ENCODE measurements at regions not wholly inside any gene's neighbourhood (a gene's known extent, or its start where the extent isn't known, plus 50 kb on each side); places are given as distances from the start of the nearest gene placed in this dataset.

GRCh38 chr3:84744130-84744529, 214.7 kb upstream of the CADM2 start:
- Mint-ChIP-seq H3K27me3 (no peaks in the 10 kb centered on the region), H3K9me3 (peaks cover 3% of the 10 kb centered on the region), H3K36me3 (ENCODE audit: low read depth) (no peaks in the 10 kb centered on the region), H3K27ac (no peak overlapping the region), H3K4me3 (no peak overlapping the region), H3K4me1 (ENCODE audit: low read depth) (no peaks in the 10 kb centered on the region)
- Histone ChIP-seq H3K36me3 (ENCODE audit: insufficient read depth, low read length) (no peaks in the 10 kb centered on the region), H3K9me3 (ENCODE audit: control insufficient read depth in 1 of 2, insufficient read depth in 1 of 2, low read length in 2 of 2) (peaks cover 4% of the 10 kb centered on the region in 2 experiments), H3K27me3 (ENCODE audit: control insufficient read depth in 1 of 2, insufficient read depth in 2 of 2, low read length in 2 of 2) (no peaks in the 10 kb centered on the region), H3K4me3 (ENCODE audit: low read length) (no peak overlapping the region), H3K4me1 (ENCODE audit: insufficient read depth, low read length) (no peaks in the 10 kb centered on the region), H3K27ac (ENCODE audit: low read depth in 1 of 2, low read length in 2 of 2) (no peak overlapping the region)
- ChIA-PET CTCF (interaction anchor here (0.6 kb wide), 2 partner anchors 313 to 782 kb away, joined by 3 read pairs; no protein-coding TSS in a partner anchor), POLR2A (no interaction called here)
- TF ChIP-seq, protein P1, sequence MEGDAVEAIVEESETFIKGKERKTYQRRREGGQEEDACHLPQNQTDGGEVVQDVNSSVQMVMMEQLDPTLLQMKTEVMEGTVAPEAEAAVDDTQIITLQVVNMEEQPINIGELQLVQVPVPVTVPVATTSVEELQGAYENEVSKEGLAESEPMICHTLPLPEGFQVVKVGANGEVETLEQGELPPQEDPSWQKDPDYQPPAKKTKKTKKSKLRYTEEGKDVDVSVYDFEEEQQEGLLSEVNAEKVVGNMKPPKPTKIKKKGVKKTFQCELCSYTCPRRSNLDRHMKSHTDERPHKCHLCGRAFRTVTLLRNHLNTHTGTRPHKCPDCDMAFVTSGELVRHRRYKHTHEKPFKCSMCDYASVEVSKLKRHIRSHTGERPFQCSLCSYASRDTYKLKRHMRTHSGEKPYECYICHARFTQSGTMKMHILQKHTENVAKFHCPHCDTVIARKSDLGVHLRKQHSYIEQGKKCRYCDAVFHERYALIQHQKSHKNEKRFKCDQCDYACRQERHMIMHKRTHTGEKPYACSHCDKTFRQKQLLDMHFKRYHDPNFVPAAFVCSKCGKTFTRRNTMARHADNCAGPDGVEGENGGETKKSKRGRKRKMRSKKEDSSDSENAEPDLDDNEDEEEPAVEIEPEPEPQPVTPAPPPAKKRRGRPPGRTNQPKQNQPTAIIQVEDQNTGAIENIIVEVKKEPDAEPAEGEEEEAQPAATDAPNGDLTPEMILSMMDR (IDR thresholded peaks at IDR 0.05) = no peak
- no peak for ATAC-seq (ENCODE audit: poor library complexity)
- intact Hi-C loops (cut with DNase I, micrococcal nuclease) = no loop called here
- DNase-seq = no peak

GRCh38 chr3:84755860-84756259, 202.9 kb upstream of the CADM2 start:
- no peak for DNase-seq
- no peaks in the 10 kb centered on the region for H3K36me3 Mint-ChIP-seq (ENCODE audit: low read depth)
- H3K27ac Mint-ChIP-seq = no peak overlapping the region
- TF ChIP-seq, protein P1 (IDR thresholded peaks at IDR 0.05) = no peak
- CTCF ChIA-PET = no interaction called here
- Histone ChIP-seq H3K9me3 (ENCODE audit: control insufficient read depth in 1 of 2, insufficient read depth in 1 of 2, low read length in 2 of 2) (peaks cover 12 to 29% of the 10 kb centered on the region in 2 experiments), H3K27ac (ENCODE audit: low read depth in 1 of 2, low read length in 2 of 2) (no peak overlapping the region), H3K4me1 (ENCODE audit: insufficient read depth, low read length) (no peaks in the 10 kb centered on the region), H3K27me3 (ENCODE audit: control insufficient read depth in 1 of 2, insufficient read depth in 2 of 2, low read length in 2 of 2) (no peaks in the 10 kb centered on the region), H3K4me3 (ENCODE audit: low read length) (no peak overlapping the region), H3K36me3 (ENCODE audit: insufficient read depth, low read length) (no peaks in the 10 kb centered on the region)
- intact Hi-C loops (cut with DNase I, micrococcal nuclease) = no loop called here
- no peaks in the 10 kb centered on the region for H3K4me1 Mint-ChIP-seq (ENCODE audit: low read depth)
- H3K27me3 Mint-ChIP-seq = no peaks in the 10 kb centered on the region
- no peak for ATAC-seq (ENCODE audit: poor library complexity)
- no peak overlapping the region for H3K4me3 Mint-ChIP-seq
- peaks cover 15% of the 10 kb centered on the region for H3K9me3 Mint-ChIP-seq
- POLR2A ChIA-PET = no interaction called here

DNA sequence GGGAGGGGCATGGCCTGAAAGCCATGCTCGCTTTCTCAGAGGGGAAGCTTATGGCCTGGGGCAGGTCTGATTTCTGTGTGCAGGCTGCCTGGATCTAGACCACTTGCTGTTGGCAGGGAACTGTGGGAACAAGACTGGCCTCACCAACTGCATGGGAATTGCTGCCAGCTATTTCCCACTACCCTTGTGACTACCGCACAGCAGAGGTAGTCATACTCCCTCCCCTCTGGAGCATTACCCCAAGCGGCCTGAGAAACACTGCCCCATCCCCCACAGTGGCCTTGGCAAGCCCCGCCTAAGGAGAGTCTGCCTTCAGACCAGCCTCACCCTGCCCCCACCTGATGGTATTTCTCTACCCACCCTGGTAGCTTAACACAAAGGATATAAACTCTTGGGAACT, 199.4 kb upstream of the CADM2 start:
- H3K4me3 ChIP-seq (ENCODE audit: low read length) = no peak overlapping the region
- ChIA-PET CTCF (no interaction called here), POLR2A (no interaction called here)
- DNase-seq (no peak), ATAC-seq (ENCODE audit: poor library complexity) (no peak)
- TF ChIP-seq, protein P1 (IDR thresholded peaks at IDR 0.05) = no peak
- peaks cover 7 to 33% of the 10 kb centered on the region in 2 experiments for H3K9me3 ChIP-seq (ENCODE audit: control insufficient read depth in 1 of 2, insufficient read depth in 1 of 2, low read length in 2 of 2)
- H3K27ac ChIP-seq (ENCODE audit: low read depth in 1 of 2, low read length in 2 of 2) = no peak overlapping the region
- Mint-ChIP-seq H3K27me3 (no peaks in the 10 kb centered on the region), H3K27ac (no peak overlapping the region), H3K9me3 (peaks cover 6% of the 10 kb centered on the region), H3K36me3 (ENCODE audit: low read depth) (no peaks in the 10 kb centered on the region), H3K4me3 (no peak overlapping the region), H3K4me1 (ENCODE audit: low read depth) (no peaks in the 10 kb centered on the region)
- intact Hi-C loops (cut with DNase I, micrococcal nuclease) = no loop called here
- H3K36me3 ChIP-seq (ENCODE audit: insufficient read depth, low read length) = no peaks in the 10 kb centered on the region
- no peaks in the 10 kb centered on the region for H3K27me3 ChIP-seq (ENCODE audit: control insufficient read depth in 1 of 2, insufficient read depth in 2 of 2, low read length in 2 of 2)
- H3K4me1 ChIP-seq (ENCODE audit: insufficient read depth, low read length) = no peaks in the 10 kb centered on the region

Measured in CD4-positive, alpha-beta T cell (primary cell).